PFSK-1 (cell line): ENCODE measurements at regions not wholly inside any gene's neighbourhood (a gene's known extent, or its start where the extent isn't known, plus 50 kb on each side); places are given as distances from the start of the nearest gene placed in this dataset.

Source experiments
- FOXP2 ChIP-seq: optimal IDR thresholded peaks from 2 replicates; pipeline ENCODE3; 2011; ENCODE audit warnings: borderline replicate concordance, control low read depth, inconsistent platforms; ENCODE audit not compliant: insufficient read depth; ENCODE audit errors: extremely low read length, extremely low read depth
- POLR2AphosphoS5 ChIP-seq: IDR thresholded peaks from 2 replicates; pipeline ENCODE4 v1.6.1; 2012; ENCODE audit warnings: low read depth, mild to moderate bottlenecking, control low read depth, low read length, moderate library complexity
- SIN3A ChIP-seq: IDR thresholded peaks from 2 replicates; pipeline ENCODE4 v1.6.1; 2012; ENCODE audit warnings: mild to moderate bottlenecking, low read length, moderate library complexity, borderline replicate concordance; ENCODE audit not compliant: insufficient read depth
- TAF1 ChIP-seq: IDR thresholded peaks from 2 replicates; pipeline ENCODE4 v1.6.1; 2012; ENCODE audit warnings: low read length, control low read depth, borderline replicate concordance; ENCODE audit not compliant: insufficient read depth
- TF ChIP-seq, protein P1 (sequence below), 2 experiments: IDR thresholded peaks; 2 replicates each; pipeline versions ENCODE4 v1.6.1 to v1.8.0; 2011 to 2012; ENCODE audit warnings: low read depth in 2 of 2, low read length in 2 of 2, control low read depth in 1 of 2, inconsistent platforms in 1 of 2, mild to moderate bottlenecking in 1 of 2, moderate library complexity in 1 of 2; ENCODE audit not compliant: insufficient read depth in 1 of 2

DNA sequence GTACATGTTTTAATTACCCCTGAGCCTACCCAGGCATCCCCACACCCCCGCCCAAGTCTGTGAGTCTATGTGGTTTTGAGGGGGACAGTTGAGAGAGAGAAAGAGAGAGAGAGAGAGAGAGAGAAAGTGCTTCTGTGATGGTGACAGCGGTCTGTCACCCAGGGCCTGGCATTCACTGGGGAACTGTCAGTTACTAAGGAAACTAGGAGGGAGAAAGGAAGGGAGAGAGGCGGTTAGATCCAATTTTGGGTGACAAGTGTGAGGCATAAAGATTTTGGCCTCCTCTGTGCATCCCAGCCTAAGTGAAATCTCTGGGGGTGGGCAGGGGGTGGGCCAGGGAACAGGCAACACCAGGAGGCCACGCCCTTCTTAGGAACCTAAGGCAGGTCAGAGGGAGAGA, 498.3 kb downstream of the BUD13 start:
- TF ChIP-seq, protein P1, sequence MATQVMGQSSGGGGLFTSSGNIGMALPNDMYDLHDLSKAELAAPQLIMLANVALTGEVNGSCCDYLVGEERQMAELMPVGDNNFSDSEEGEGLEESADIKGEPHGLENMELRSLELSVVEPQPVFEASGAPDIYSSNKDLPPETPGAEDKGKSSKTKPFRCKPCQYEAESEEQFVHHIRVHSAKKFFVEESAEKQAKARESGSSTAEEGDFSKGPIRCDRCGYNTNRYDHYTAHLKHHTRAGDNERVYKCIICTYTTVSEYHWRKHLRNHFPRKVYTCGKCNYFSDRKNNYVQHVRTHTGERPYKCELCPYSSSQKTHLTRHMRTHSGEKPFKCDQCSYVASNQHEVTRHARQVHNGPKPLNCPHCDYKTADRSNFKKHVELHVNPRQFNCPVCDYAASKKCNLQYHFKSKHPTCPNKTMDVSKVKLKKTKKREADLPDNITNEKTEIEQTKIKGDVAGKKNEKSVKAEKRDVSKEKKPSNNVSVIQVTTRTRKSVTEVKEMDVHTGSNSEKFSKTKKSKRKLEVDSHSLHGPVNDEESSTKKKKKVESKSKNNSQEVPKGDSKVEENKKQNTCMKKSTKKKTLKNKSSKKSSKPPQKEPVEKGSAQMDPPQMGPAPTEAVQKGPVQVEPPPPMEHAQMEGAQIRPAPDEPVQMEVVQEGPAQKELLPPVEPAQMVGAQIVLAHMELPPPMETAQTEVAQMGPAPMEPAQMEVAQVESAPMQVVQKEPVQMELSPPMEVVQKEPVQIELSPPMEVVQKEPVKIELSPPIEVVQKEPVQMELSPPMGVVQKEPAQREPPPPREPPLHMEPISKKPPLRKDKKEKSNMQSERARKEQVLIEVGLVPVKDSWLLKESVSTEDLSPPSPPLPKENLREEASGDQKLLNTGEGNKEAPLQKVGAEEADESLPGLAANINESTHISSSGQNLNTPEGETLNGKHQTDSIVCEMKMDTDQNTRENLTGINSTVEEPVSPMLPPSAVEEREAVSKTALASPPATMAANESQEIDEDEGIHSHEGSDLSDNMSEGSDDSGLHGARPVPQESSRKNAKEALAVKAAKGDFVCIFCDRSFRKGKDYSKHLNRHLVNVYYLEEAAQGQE (IDR thresholded peaks at IDR 0.05; ENCODE audit: insufficient read depth in 1 of 2, low read depth in 2 of 2, low read length in 2 of 2) = no peak
- TF ChIP-seq POLR2AphosphoS5 (no peak), FOXP2 (no peak), SIN3A (no peak), TAF1 (no peak)
